ENCODE measurements at regions not wholly inside any gene's neighbourhood (a gene's known extent, or its start where the extent isn't known, plus 50 kb on each side); places are given as distances from the start of the nearest gene placed in this dataset.
"Not testable (repeated sequence)": the region's sequence is repeated elsewhere in the genome, so short reads cannot be mapped to it uniquely, and the experiment has no call there.

DNA sequence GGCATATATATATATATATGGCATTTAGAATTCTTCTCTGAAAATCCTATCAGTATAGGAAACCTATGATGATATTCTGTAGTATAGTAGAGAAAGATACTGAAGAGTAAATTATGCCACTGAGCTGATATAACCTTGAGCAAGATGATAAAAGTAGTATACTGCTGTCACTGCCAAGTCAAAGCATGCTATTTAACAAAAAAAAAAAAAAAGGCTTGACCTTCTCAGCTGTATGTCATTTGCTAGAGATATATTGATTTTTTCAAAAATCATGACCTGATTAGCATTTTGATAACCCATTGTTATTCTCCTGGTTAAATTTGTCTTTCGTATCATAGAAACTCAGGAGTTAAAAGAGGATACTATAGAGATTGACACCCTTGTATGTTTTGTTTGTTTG, 299.4 kb downstream of the ADAMTS20 start:
- Histone ChIP-seq H3K4me3 (ENCODE audit: low read length) (no peak overlapping the region), H3K4me1 (ENCODE audit: insufficient read depth, low read length) (no peaks in the 10 kb centered on the region), H3K27me3 (ENCODE audit: insufficient read depth, low read length) (no peaks in the 10 kb centered on the region), H3K9ac (ENCODE audit: low read depth, low read length) (no peak overlapping the region), H3K36me3 (ENCODE audit: insufficient read depth, low read length) (no peaks in the 10 kb centered on the region), H3K27ac (ENCODE audit: low read depth, low read length) (no peak overlapping the region), H3K9me3 (ENCODE audit: insufficient read depth, low read depth, low read length) (no peaks in the 10 kb centered on the region)
- WGBS: 94% methylated on average over 1 of the region's 1 CpG

DNA sequence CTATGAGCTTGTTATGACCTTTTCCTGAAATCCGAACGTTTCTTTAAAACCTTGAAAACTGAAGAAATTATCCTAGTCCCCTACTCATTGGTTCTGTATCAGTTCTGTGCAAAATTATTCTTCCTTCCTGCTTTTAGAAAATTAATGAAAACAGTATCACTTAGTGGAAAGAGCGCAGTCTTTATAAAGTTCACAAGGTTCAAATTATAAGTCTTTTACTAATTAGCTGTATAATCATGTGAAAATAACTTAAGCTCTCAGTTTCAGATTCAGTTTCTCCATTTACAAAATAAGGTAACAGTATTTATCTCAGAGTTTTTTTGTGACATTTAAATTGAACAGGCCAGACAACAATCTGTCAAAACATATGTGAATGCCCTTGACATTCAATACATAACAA, 306.1 kb downstream of the ADAMTS20 start:
- Histone ChIP-seq H3K27ac (ENCODE audit: low read depth, low read length) (no peak overlapping the region), H3K4me3 (ENCODE audit: low read length) (no peak overlapping the region), H3K36me3 (ENCODE audit: insufficient read depth, low read length) (no peaks in the 10 kb centered on the region), H3K27me3 (ENCODE audit: insufficient read depth, low read length) (no peaks in the 10 kb centered on the region), H3K9me3 (ENCODE audit: insufficient read depth, low read depth, low read length) (no peaks in the 10 kb centered on the region), H3K9ac (ENCODE audit: low read depth, low read length) (no peak overlapping the region), H3K4me1 (ENCODE audit: insufficient read depth, low read length) (no peaks in the 10 kb centered on the region)
- WGBS: 94% methylated on average over 2 of the region's 3 CpGs

DNA sequence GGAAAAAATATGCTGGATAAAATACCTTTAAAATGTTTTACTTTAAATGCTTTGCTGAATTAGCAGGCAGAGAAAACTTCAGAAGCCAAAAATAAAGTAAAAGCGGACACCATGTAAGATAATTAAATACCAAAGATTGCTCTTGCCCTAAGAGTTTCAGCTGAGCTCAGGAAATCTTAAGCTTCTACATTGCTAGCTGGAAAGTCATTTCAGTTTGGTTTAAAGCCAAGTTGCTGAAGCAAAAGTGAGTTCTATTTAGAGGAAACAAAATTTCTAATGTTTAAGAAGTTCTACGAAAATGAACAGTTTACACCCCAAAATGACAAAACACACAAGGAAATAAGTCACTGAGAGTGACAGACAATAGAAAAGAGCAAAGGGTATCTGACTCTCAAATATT, 310.0 kb downstream of the ADAMTS20 start:
- Histone ChIP-seq H3K9ac (ENCODE audit: low read depth, low read length) (no peak overlapping the region), H3K27ac (ENCODE audit: low read depth, low read length) (no peak overlapping the region), H3K36me3 (ENCODE audit: insufficient read depth, low read length) (no peaks in the 10 kb centered on the region), H3K4me3 (ENCODE audit: low read length) (no peak overlapping the region), H3K9me3 (ENCODE audit: insufficient read depth, low read depth, low read length) (no peaks in the 10 kb centered on the region), H3K4me1 (ENCODE audit: insufficient read depth, low read length) (no peaks in the 10 kb centered on the region), H3K27me3 (ENCODE audit: insufficient read depth, low read length) (no peaks in the 10 kb centered on the region)
- WGBS: 100% methylated on average over 1 of the region's 2 CpGs

GRCh38 chr12:43238281-43238680, 313.7 kb downstream of the ADAMTS20 start:
- H3K9ac ChIP-seq (ENCODE audit: low read depth, low read length): no peak overlapping the region
- no peak overlapping the region for H3K4me3 ChIP-seq (ENCODE audit: low read length)
- no peaks in the 10 kb centered on the region for H3K9me3 ChIP-seq (ENCODE audit: insufficient read depth, low read depth, low read length)
- no peaks in the 10 kb centered on the region for H3K36me3 ChIP-seq (ENCODE audit: insufficient read depth, low read length)
- H3K27me3 ChIP-seq (ENCODE audit: insufficient read depth, low read length): no peaks in the 10 kb centered on the region
- H3K27ac ChIP-seq (ENCODE audit: low read depth, low read length): no peak overlapping the region
- H3K4me1 ChIP-seq (ENCODE audit: insufficient read depth, low read length): no peaks in the 10 kb centered on the region

DNA sequence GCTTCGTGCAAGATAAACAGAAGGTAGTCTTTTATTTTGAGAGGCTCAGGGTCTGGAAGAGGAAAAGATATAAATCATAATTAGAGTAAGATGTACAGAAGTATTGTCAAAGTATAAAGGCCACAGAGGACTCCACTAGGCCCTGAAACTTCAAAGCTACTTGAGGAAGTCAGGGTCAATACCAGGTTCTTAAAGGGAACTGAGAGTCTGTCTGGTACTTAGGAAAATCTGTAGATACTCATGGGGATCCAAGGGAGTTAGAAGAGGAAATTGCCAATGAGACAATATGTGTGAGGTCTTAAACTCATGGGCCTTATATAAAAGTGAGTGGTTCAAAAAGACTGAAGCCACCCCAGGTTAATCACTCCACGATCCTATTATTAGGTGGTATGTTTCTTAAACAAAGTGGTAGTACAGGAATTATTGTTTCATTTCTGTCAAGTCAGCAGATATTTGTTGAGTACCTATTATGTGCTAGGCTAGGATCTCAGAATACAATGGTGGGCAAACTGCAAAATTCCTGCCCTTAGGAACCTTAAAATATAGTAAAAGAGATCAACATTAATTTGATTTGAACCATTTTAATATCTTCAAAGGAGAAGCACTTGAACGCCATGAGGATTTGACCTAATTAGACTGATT, 314.6 kb downstream of the ADAMTS20 start:
- 94% methylated on average over 3 of the region's 3 CpGs for WGBS

DNA sequence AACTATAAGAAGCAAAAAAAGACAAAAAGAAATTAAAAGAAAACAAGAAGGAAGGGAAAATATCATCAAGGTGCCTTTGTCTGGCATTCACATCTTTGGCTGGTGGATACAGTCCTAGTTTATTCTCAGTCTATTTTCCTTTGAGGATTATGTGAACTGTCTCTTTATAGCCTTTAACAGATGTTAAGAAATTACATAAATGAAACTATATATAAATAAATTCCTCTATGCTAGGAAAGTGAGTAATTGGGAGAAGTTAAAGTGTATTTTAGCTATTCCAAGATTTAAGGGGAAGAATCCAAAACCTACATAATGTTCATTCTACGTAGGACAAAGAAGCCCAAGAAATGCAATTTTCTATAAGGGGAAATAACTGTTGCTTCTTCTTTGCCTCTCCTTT, 316.3 kb downstream of the ADAMTS20 start:
- 100% methylated on average over 1 of the region's 1 CpG for WGBS
- H3K4me1 ChIP-seq (ENCODE audit: insufficient read depth, low read length): no peaks in the 10 kb centered on the region
- no peak overlapping the region for H3K27ac ChIP-seq (ENCODE audit: low read depth, low read length)
- no peak overlapping the region for H3K4me3 ChIP-seq (ENCODE audit: low read length)
- H3K27me3 ChIP-seq (ENCODE audit: insufficient read depth, low read length): no peaks in the 10 kb centered on the region
- H3K9ac ChIP-seq (ENCODE audit: low read depth, low read length): no peak overlapping the region
- no peaks in the 10 kb centered on the region for H3K9me3 ChIP-seq (ENCODE audit: insufficient read depth, low read depth, low read length)
- no peaks in the 10 kb centered on the region for H3K36me3 ChIP-seq (ENCODE audit: insufficient read depth, low read length)

More for the DNA sequence above, 314.6 kb downstream of the ADAMTS20 start:
- Histone ChIP-seq H3K4me3 (ENCODE audit: low read length) (no peak overlapping the region), H3K9ac (ENCODE audit: low read depth, low read length) (no peak overlapping the region), H3K27me3 (ENCODE audit: insufficient read depth, low read length) (no peaks in the 10 kb centered on the region), H3K4me1 (ENCODE audit: insufficient read depth, low read length) (no peaks in the 10 kb centered on the region), H3K36me3 (ENCODE audit: insufficient read depth, low read length) (no peaks in the 10 kb centered on the region), H3K27ac (ENCODE audit: low read depth, low read length) (no peak overlapping the region), H3K9me3 (ENCODE audit: insufficient read depth, low read depth, low read length) (no peaks in the 10 kb centered on the region)

DNA sequence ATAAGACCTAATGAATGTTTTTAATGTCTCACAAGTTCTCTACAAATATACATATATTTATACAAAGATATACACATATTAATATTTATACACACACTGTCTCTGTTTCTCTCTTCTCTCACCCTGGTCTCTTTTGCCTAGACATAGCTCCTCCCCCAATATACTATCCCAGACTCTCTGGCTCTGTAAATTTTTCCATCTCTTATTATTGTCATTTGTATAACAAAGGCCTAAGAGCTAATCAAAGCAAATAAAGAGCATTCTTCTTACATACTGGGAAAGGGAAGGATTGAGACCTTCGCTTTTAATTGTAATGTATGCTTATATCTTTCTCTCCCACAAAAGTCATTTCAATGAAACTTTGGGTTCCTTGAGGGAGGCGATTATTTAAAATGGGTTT, 318.1 kb downstream of the ADAMTS20 start:
- no peak overlapping the region for H3K27ac ChIP-seq (ENCODE audit: low read depth, low read length)
- no peaks in the 10 kb centered on the region for H3K36me3 ChIP-seq (ENCODE audit: insufficient read depth, low read length)
- no peak overlapping the region for H3K4me3 ChIP-seq (ENCODE audit: low read length)
- no CpG with 5 or more reads among the region's 2 CpGs for WGBS
- H3K4me1 ChIP-seq (ENCODE audit: insufficient read depth, low read length): no peaks in the 10 kb centered on the region
- H3K9ac ChIP-seq (ENCODE audit: low read depth, low read length): no peak overlapping the region
- no peaks in the 10 kb centered on the region for H3K9me3 ChIP-seq (ENCODE audit: insufficient read depth, low read depth, low read length)
- no peaks in the 10 kb centered on the region for H3K27me3 ChIP-seq (ENCODE audit: insufficient read depth, low read length)

- H3K4me3 ChIP-seq (ENCODE audit: low read length): no peak overlapping the region
- no peak overlapping the region for H3K9ac ChIP-seq (ENCODE audit: low read depth, low read length)
- H3K27me3 ChIP-seq (ENCODE audit: insufficient read depth, low read length): no peaks in the 10 kb centered on the region
- H3K36me3 ChIP-seq (ENCODE audit: insufficient read depth, low read length): no peaks in the 10 kb centered on the region
- H3K4me1 ChIP-seq (ENCODE audit: insufficient read depth, low read length): no peaks in the 10 kb centered on the region
- WGBS: 99% methylated on average over 2 of the region's 2 CpGs
- no peak overlapping the region for H3K27ac ChIP-seq (ENCODE audit: low read depth, low read length)
- no peaks in the 10 kb centered on the region for H3K9me3 ChIP-seq (ENCODE audit: insufficient read depth, low read depth, low read length)
Observed at GRCh38 chr12:43226151-43226550, 325.9 kb downstream of the ADAMTS20 start.

DNA sequence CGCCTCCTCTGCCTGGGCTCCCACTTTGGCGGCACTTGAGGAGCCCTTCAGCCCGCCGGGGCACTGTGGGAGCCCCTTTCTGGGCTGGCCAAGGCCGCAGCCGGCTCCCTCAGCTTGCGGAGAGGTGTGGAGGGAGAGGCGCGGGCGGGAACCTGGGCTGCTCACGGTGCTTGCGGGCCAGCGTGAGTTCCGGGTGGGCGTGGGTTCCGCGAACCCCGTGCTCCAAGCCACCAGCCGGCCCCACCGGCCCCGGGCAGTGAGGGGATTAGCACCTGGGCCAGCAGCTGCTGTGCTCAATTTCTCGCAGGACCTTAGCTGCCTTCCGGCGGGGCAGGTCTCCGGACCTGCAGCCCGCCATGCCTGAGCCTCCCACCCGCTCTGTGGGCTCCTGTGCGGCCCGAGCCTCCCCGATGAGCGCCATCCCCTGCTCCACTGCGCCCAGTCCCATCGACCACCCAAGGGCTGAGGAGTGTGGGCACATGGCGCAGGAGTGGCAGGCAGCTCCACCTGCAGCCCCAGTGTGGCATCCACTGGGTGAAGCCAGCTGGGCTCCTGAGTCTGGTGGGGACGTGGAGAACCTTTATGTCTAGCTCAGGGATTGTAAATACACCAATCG, 327.7 kb downstream of the ADAMTS20 start:
- not testable (repeated sequence) for H3K9ac ChIP-seq (ENCODE audit: low read depth, low read length); H3K27ac ChIP-seq (ENCODE audit: low read depth, low read length); H3K4me1 ChIP-seq (ENCODE audit: insufficient read depth, low read length); H3K9me3 ChIP-seq (ENCODE audit: insufficient read depth, low read depth, low read length); H3K36me3 ChIP-seq (ENCODE audit: insufficient read depth, low read length); H3K27me3 ChIP-seq (ENCODE audit: insufficient read depth, low read length); H3K4me3 ChIP-seq (ENCODE audit: low read length)
- 96% methylated on average over 35 of the region's 36 CpGs for WGBS

DNA sequence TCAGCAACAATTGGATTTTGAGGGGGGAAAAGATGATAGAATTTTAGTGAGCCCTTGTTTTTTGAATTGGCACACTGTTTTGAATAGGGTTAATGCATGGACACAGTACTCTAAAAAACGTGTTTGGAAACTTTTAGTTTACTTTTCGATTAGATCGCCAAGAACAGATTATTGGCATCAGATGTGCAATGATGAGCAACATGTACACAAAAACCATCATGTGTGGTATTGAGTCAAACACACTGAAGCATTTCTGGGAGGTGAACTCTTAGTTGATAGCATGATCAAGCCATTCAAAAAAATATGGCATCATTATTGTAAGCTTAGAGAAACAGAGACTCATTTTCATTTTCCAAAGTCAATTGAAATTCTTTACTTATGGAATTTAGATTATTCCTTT, 329.2 kb downstream of the ADAMTS20 start:
- H3K9me3 ChIP-seq (ENCODE audit: insufficient read depth, low read depth, low read length): no peaks in the 10 kb centered on the region
- no peaks in the 10 kb centered on the region for H3K36me3 ChIP-seq (ENCODE audit: insufficient read depth, low read length)
- no peaks in the 10 kb centered on the region for H3K27me3 ChIP-seq (ENCODE audit: insufficient read depth, low read length)
- WGBS: 91% methylated on average over 3 of the region's 3 CpGs
- H3K4me3 ChIP-seq (ENCODE audit: low read length): no peak overlapping the region
- H3K27ac ChIP-seq (ENCODE audit: low read depth, low read length): no peak overlapping the region
- no peaks in the 10 kb centered on the region for H3K4me1 ChIP-seq (ENCODE audit: insufficient read depth, low read length)
- no peak overlapping the region for H3K9ac ChIP-seq (ENCODE audit: low read depth, low read length)

DNA sequence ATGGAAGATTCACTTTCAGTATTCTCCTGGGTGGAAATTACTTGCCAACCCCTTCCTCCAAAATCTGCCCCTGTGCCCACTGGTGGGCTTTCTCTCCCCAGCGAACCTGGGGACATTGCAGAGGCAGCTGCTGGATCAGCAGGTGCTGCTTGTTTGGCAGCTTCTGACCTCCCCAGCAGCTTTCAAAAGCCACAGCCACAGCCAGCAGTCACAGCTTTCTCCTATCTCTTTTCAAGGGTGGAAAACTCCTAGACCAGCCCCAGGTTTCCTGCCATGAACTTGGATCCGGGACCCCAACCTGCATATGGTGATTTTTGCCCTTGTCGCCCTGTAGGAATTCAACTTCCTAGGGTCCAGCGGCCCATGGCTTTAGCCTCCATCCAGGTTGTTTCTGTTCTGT, 330.8 kb downstream of the ADAMTS20 start:
- no peaks in the 10 kb centered on the region for H3K27me3 ChIP-seq (ENCODE audit: insufficient read depth, low read length)
- 82% methylated on average over 4 of the region's 4 CpGs for WGBS
- H3K4me3 ChIP-seq (ENCODE audit: low read length): no peak overlapping the region

DNA sequence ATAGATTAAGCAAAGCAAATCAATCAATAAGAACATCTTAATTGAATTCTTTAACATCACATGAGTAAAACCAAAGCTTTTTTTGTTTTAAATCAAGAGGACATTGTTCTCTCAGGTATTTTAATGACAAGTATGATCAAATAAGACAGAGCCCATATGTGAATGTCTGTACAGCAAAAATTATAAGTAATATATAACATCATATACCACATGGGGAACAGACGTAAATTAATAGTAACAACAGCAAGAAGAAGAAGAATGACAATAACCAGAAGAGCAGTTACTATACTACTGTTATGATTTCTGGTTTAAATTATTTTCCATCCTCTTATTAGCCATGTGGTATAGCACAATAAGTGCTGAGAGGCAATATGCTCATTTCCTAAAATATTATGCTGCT, 335.5 kb downstream of the ADAMTS20 start:
- Histone ChIP-seq H3K27ac (ENCODE audit: low read depth, low read length) (no peak overlapping the region), H3K9me3 (ENCODE audit: insufficient read depth, low read depth, low read length) (no peaks in the 10 kb centered on the region)
- no CpG with 5 or more reads among the region's 1 CpG for WGBS

More for the DNA sequence above, 330.8 kb downstream of the ADAMTS20 start:
- Histone ChIP-seq H3K27ac (ENCODE audit: low read depth, low read length) (no peak overlapping the region), H3K9me3 (ENCODE audit: insufficient read depth, low read depth, low read length) (no peaks in the 10 kb centered on the region), H3K4me1 (ENCODE audit: insufficient read depth, low read length) (no peaks in the 10 kb centered on the region), H3K9ac (ENCODE audit: low read depth, low read length) (no peak overlapping the region), H3K36me3 (ENCODE audit: insufficient read depth, low read length) (no peaks in the 10 kb centered on the region)

More for the DNA sequence above, 335.5 kb downstream of the ADAMTS20 start:
- Histone ChIP-seq H3K4me3 (ENCODE audit: low read length) (no peak overlapping the region), H3K36me3 (ENCODE audit: insufficient read depth, low read length) (no peaks in the 10 kb centered on the region), H3K4me1 (ENCODE audit: insufficient read depth, low read length) (no peaks in the 10 kb centered on the region), H3K9ac (ENCODE audit: low read depth, low read length) (no peak overlapping the region), H3K27me3 (ENCODE audit: insufficient read depth, low read length) (no peaks in the 10 kb centered on the region)
